ENCODE measurements at regions not wholly inside any gene's neighbourhood (a gene's known extent, or its start where the extent isn't known, plus 50 kb on each side); places are given as distances from the start of the nearest gene placed in this dataset.

DNA sequence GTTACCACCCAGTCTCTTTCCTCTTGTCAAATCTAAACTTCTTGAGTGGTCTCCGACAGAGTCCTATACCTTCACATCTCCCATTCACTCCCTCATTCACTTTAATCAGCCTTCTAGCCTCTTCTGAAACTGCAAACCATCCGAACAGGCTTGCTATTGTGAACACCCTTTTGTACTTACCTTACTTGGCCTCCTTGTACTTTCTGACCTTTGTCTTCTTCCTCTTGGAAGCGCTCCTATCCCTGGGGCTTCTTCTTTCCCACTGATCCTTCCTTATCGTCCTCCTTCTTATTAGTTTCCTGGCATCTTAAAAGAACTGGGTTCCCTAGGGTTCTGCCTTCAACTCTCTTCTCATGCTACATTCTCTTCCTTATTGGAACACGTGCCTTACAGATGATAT is 76.9 kb upstream of the HIF1A start:
- no peak for ATAC-seq
- in situ Hi-C loops (cut with MboI; ENCODE audit: low sequenced_read_pairs in 4 of 4) (no loop called here), intact Hi-C loops (cut with DNase I; ENCODE audit: low total_unique reads) (no loop called here)
- H3K9me3 ChIP-seq = no peaks in the 10 kb centered on the region
- no peak for DNase-seq
- H3K4me1 ChIP-seq = peaks cover 0 to 7% of the 10 kb centered on the region in 2 donors
- no peak overlapping the region for H3K27ac ChIP-seq
- H3K27me3 ChIP-seq = no peaks in the 10 kb centered on the region
- TF ChIP-seq, protein P1, sequence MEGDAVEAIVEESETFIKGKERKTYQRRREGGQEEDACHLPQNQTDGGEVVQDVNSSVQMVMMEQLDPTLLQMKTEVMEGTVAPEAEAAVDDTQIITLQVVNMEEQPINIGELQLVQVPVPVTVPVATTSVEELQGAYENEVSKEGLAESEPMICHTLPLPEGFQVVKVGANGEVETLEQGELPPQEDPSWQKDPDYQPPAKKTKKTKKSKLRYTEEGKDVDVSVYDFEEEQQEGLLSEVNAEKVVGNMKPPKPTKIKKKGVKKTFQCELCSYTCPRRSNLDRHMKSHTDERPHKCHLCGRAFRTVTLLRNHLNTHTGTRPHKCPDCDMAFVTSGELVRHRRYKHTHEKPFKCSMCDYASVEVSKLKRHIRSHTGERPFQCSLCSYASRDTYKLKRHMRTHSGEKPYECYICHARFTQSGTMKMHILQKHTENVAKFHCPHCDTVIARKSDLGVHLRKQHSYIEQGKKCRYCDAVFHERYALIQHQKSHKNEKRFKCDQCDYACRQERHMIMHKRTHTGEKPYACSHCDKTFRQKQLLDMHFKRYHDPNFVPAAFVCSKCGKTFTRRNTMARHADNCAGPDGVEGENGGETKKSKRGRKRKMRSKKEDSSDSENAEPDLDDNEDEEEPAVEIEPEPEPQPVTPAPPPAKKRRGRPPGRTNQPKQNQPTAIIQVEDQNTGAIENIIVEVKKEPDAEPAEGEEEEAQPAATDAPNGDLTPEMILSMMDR (IDR thresholded peaks at IDR 0.05 in 4 of 5, conservative IDR thresholded peaks at IDR 0.05 in 1 of 5) = no peak
- TF ChIP-seq POLR2A (IDR thresholded peaks at IDR 0.05) = no peak
- no peaks in the 10 kb centered on the region for H3K36me3 ChIP-seq
- no peak overlapping the region for H3K4me3 ChIP-seq

DNA sequence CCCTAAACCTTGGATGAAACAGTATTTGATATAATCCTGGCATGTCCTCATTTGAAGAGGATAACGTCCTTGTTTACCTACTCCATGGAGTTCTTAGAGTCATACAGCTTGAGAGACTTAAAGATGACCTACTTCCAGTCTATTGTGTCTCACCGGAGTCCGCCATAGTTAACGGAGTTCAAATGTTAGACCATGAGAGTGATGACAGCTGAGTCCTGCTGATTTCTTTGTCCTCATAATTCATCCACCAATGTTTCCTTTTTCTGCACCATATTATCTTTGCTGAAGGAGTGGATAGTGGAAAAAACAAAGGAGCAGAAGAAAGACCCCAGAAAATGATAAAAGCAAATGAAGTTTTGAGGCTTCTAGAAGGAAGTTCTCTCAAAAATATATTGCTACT is 75.8 kb upstream of the HIF1A start:
- TF ChIP-seq, protein P1 (IDR thresholded peaks at IDR 0.05 in 4 of 5, conservative IDR thresholded peaks at IDR 0.05 in 1 of 5) = no peak
- TF ChIP-seq POLR2A (IDR thresholded peaks at IDR 0.05) = no peak
- no peaks in the 10 kb centered on the region for H3K9me3 ChIP-seq
- no peak overlapping the region for H3K4me3 ChIP-seq
- no peak overlapping the region for H3K27ac ChIP-seq
- in situ Hi-C loops (cut with MboI; ENCODE audit: low sequenced_read_pairs in 4 of 4) = no loop called here
- intact Hi-C loops (cut with DNase I; ENCODE audit: low total_unique reads) = no loop called here
- peaks cover 0 to 7% of the 10 kb centered on the region in 2 donors for H3K4me1 ChIP-seq
- DNase-seq (no peak), ATAC-seq (no peak)
- H3K27me3 ChIP-seq = no peaks in the 10 kb centered on the region
- no peaks in the 10 kb centered on the region for H3K36me3 ChIP-seq

DNA sequence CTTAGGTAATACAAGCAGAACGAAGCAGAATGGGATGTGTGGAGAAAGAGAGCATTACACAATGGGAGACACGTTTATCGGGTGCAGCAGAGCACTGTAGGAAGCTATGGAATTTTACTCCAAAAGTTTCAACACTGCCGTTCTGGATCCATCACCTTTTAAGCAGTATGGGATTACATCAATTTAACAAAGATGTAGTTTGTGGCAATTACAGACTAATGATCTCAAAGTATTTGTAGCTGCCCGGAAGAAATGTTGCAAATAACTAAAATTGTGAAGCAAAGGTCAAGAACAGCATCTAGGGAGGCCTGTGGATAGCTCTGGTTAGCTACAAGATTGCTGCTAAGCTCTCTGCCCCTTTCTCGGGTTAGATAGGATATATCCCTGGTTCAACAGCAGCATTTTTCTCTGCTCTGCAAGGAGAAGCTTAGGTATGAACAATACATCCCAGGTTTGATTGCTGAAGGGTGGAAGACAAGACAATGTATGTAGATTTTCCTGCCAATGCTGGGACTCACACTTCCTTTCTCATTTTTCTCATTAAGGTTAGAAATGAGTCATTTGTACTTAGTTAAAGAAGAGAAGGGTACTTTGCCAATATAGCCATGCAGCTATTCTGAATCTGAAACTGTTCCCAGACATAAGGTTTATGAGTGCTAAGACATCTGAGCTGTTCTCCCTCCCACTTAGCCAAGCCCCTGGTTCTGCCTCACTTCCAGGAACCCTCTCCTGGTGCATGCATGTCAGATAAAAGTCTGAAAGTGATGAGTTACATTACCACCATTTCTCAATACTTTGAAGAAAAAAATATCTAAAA is 75.0 kb upstream of the HIF1A start:
- ATAC-seq (no peak), DNase-seq (no peak)
- in situ Hi-C loops (cut with MboI; ENCODE audit: low sequenced_read_pairs in 4 of 4) = no loop called here
- no peaks in the 10 kb centered on the region for H3K36me3 ChIP-seq
- no peaks in the 10 kb centered on the region for H3K27me3 ChIP-seq
- H3K9me3 ChIP-seq = no peaks in the 10 kb centered on the region
- H3K27ac ChIP-seq = no peak overlapping the region
- no peak for TF ChIP-seq POLR2A (IDR thresholded peaks at IDR 0.05)
- TF ChIP-seq, protein P1 (IDR thresholded peaks at IDR 0.05 in 4 of 5, conservative IDR thresholded peaks at IDR 0.05 in 1 of 5) = no peak
- no peak overlapping the region for H3K4me3 ChIP-seq
- H3K4me1 ChIP-seq = peaks cover 0 to 7% of the 10 kb centered on the region in 2 donors
- intact Hi-C loops (cut with DNase I; ENCODE audit: low total_unique reads) = no loop called here

DNA sequence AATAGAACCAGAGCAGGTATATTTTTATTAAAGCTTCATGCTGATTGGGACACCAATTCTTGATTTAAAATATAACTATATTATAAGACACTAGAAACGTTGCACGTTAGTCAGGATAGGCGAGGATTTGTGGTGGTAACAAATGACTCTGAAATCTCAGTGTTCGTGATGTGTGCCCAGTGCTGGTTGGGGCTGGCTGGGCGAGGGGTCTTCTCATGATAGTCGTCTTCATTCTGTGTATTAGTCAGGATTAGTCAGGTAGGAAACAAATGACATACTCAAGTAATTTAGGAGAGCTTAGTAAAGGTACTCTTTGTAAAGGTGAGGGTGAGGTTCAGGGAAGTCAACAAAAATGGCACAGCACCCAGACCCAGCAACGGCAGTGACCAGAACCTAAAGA is 73.9 kb upstream of the HIF1A start:
- Histone ChIP-seq H3K27me3 (no peaks in the 10 kb centered on the region), H3K36me3 (no peaks in the 10 kb centered on the region), H3K27ac (no peak overlapping the region), H3K4me1 (peaks cover 0 to 7% of the 10 kb centered on the region in 2 donors), H3K9me3 (no peaks in the 10 kb centered on the region), H3K4me3 (no peak overlapping the region)
- TF ChIP-seq POLR2A (IDR thresholded peaks at IDR 0.05) = no peak
- TF ChIP-seq, protein P1 (IDR thresholded peaks at IDR 0.05 in 4 of 5, conservative IDR thresholded peaks at IDR 0.05 in 1 of 5) = no peak
- ATAC-seq (no peak), DNase-seq (no peak)
- intact Hi-C loops (cut with DNase I; ENCODE audit: low total_unique reads) (no loop called here), in situ Hi-C loops (cut with MboI; ENCODE audit: low sequenced_read_pairs in 4 of 4) (no loop called here)
